SIG-M5 treated with dmso at 0.1 percent for 504 hours (cell line): ENCODE measurements at regions not wholly inside any gene's neighbourhood (a gene's known extent, or its start where the extent isn't known, plus 50 kb on each side); places are given as distances from the start of the nearest gene placed in this dataset.
"Not testable (repeated sequence)": the region's sequence is repeated elsewhere in the genome, so short reads cannot be mapped to it uniquely, and the experiment has no call there.

Experiments
- DNase-seq: peaks from one replicate; lab custom pipeline; 2025; ENCODE audit not compliant: unreplicated experiment; lab: John Stamatoyannopoulos, UW

- no peak for DNase-seq
Observed at GRCh38 chr7:52782348-52782747, 253.1 kb upstream of the POM121L12 start.

- no peak for DNase-seq
Observed at GRCh38 chr7:52781250-52781649, 254.2 kb upstream of the POM121L12 start.

GRCh38 chr7:52779004-52779403, 256.4 kb upstream of the POM121L12 start:
- no peak for DNase-seq

- no peak for DNase-seq
Observed at GRCh38 chr7:52777051-52777822, 258.2 kb upstream of the POM121L12 start.

GRCh38 chr7:52775876-52776275, 259.6 kb upstream of the POM121L12 start:
- no peak for DNase-seq

- no peak for DNase-seq
Observed at GRCh38 chr7:52771177-52771576, 264.3 kb upstream of the POM121L12 start.

- DNase-seq = no peak
Observed at GRCh38 chr7:52764492-52765169, 270.8 kb upstream of the POM121L12 start.

GRCh38 chr7:52758356-52758755, 277.1 kb upstream of the POM121L12 start:
- no peak for DNase-seq

- no peak for DNase-seq
Observed at GRCh38 chr7:52753855-52754254, 281.6 kb upstream of the POM121L12 start.

GRCh38 chr7:52752891-52753290, 282.5 kb upstream of the POM121L12 start:
- no peak for DNase-seq

GRCh38 chr7:52749880-52750279, 285.6 kb upstream of the POM121L12 start:
- no peak for DNase-seq

GRCh38 chr7:52747817-52748216, 287.6 kb upstream of the POM121L12 start:
- no peak for DNase-seq

GRCh38 chr7:52741670-52742290, 293.7 kb upstream of the POM121L12 start:
- no peak for DNase-seq

GRCh38 chr7:52735656-52736055, 299.8 kb upstream of the POM121L12 start:
- DNase-seq = no peak

GRCh38 chr7:52728683-52729082, 306.8 kb upstream of the POM121L12 start:
- DNase-seq = not testable (repeated sequence)

GRCh38 chr7:52727632-52728031, 307.8 kb upstream of the POM121L12 start:
- DNase-seq = no peak

GRCh38 chr7:52726986-52727385, 308.4 kb upstream of the POM121L12 start:
- no peak for DNase-seq

GRCh38 chr7:52726493-52726892, 308.9 kb upstream of the POM121L12 start:
- DNase-seq = no peak

- no peak for DNase-seq
Observed at GRCh38 chr7:52723606-52724005, 311.8 kb upstream of the POM121L12 start.

GRCh38 chr7:52720856-52721255, 314.6 kb upstream of the POM121L12 start:
- no peak for DNase-seq

- DNase-seq = peak; percentile 30
Observed at GRCh38 chr7:52719677-52720076, 315.8 kb upstream of the POM121L12 start.

- no peak for DNase-seq
Observed at GRCh38 chr7:52715701-52716100, 319.7 kb upstream of the POM121L12 start.
